Breast epithelium (tissue), 3 donors: ENCODE measurements at regions not wholly inside any gene's neighbourhood (a gene's known extent, or its start where the extent isn't known, plus 50 kb on each side); places are given as distances from the start of the nearest gene placed in this dataset.

ENCODE experiments used
- CTCF ChIP-seq, 3 donors: fragments of 450-650 bp; IDR thresholded peaks; one replicate each; pipeline ENCODE4 v1.5.1; 2016 to 2017; ENCODE audit warnings: antibody characterized with exemption in 3 of 3, mild to moderate bottlenecking in 3 of 3, moderate library complexity in 3 of 3
- POLR2A ChIP-seq: fragments of 450-650 bp; IDR thresholded peaks from one replicate; pipeline ENCODE4 v1.6.1; 2016; ENCODE audit warnings: antibody characterized with exemption, mild to moderate bottlenecking, moderate library complexity
- POLR2AphosphoS5 ChIP-seq, 3 donors: sonication (generic); formaldehyde crosslinking; IDR thresholded peaks; one replicate each; pipeline ENCODE4 v1.6.1; 2017; ENCODE audit warnings: antibody characterized with exemption in 3 of 3

- TF ChIP-seq POLR2A (no peak), POLR2AphosphoS5 (IDR thresholded peaks at IDR 0.05) (no peak), CTCF (IDR thresholded peaks at IDR 0.05) (no peak)
Measured at GRCh38 chr11:80814813-80815212, 1374.0 kb upstream of the TENM4 start.
